ENCODE measurements at regions not wholly inside any gene's neighbourhood (a gene's known extent, or its start where the extent isn't known, plus 50 kb on each side); places are given as distances from the start of the nearest gene placed in this dataset.

GRCh38 chr14:31944256-31945073 lies 132.6 kb upstream of the ARHGAP5 start:
- TF ChIP-seq, protein P1, sequence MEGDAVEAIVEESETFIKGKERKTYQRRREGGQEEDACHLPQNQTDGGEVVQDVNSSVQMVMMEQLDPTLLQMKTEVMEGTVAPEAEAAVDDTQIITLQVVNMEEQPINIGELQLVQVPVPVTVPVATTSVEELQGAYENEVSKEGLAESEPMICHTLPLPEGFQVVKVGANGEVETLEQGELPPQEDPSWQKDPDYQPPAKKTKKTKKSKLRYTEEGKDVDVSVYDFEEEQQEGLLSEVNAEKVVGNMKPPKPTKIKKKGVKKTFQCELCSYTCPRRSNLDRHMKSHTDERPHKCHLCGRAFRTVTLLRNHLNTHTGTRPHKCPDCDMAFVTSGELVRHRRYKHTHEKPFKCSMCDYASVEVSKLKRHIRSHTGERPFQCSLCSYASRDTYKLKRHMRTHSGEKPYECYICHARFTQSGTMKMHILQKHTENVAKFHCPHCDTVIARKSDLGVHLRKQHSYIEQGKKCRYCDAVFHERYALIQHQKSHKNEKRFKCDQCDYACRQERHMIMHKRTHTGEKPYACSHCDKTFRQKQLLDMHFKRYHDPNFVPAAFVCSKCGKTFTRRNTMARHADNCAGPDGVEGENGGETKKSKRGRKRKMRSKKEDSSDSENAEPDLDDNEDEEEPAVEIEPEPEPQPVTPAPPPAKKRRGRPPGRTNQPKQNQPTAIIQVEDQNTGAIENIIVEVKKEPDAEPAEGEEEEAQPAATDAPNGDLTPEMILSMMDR (IDR thresholded peaks at IDR 0.05) = no peak
- TF ChIP-seq POLR2A (IDR thresholded peaks at IDR 0.05) = no peak
